Thyroid gland (tissue), 4 donors: ENCODE measurements at regions not wholly inside any gene's neighbourhood (a gene's known extent, or its start where the extent isn't known, plus 50 kb on each side); places are given as distances from the start of the nearest gene placed in this dataset.

Experiments used
- DNase-seq, 2 donors: peaks; one replicate each; pipeline ENCODE4 v3.0.0-alpha.2; 2019
- H3K27ac ChIP-seq, 3 donors: fragments of 200-600 bp; sonication (generic); 1 replicate in 2 of 3; 2 replicates in 1 of 3; pipeline ENCODE4 v1.5.1; 2016 to 2019; ENCODE audit warnings: mild to moderate bottlenecking in 1 of 3, moderate library complexity in 1 of 3
- H3K27me3 ChIP-seq: fragments of 200-600 bp; sonication (generic); one replicate; pipeline ENCODE4 v1.5.1; 2019
- H3K36me3 ChIP-seq, 2 donors: fragments of 200-600 bp; sonication (generic); one replicate each; pipeline ENCODE4 v1.5.1; 2016 to 2019
- H3K4me1 ChIP-seq, 2 donors: fragments of 200-600 bp; sonication (generic); one replicate each; pipeline ENCODE4 v1.5.1; 2017 to 2019
- H3K4me3 ChIP-seq, 3 donors: fragments of 200-600 bp; sonication (generic); replicated peaks in 1 of 3; 1 replicate in 2 of 3; 2 replicates in 1 of 3; pipeline ENCODE4 v1.5.1; 2016; ENCODE audit warnings: mild to moderate bottlenecking in 1 of 3
- H3K9me3 ChIP-seq: fragments of 200-600 bp; sonication (generic); one replicate; pipeline ENCODE4 v1.5.1; 2017
- POLR2A ChIP-seq, 2 donors: fragments of 450-650 bp; IDR thresholded peaks; one replicate each; pipeline ENCODE4 v1.6.1; 2017; ENCODE audit warnings: antibody characterized with exemption in 2 of 2, mild to moderate bottlenecking in 2 of 2, moderate library complexity in 1 of 2
- WGBS, 2 donors: methylation state at CpG; one replicate each; pipeline ENCODE4 v1.1.5; 2017; 5-methylcytosine and 5-hydroxymethylcytosine counted together
- intact Hi-C: fragments of 100-400 bp; cut with DNase I; formaldehyde crosslinking; loops from one replicate; pipeline ENCODE4 v1.15.1; 2023
- TF ChIP-seq, protein P1 (sequence below), 6 experiments: fragments of 200-600 bp in 3 of 6; fragments of 450-650 bp in 3 of 6; sonication (generic) in 3 of 6; IDR thresholded peaks; one replicate each; pipeline ENCODE4 v1.5.1; 2016 to 2019; ENCODE audit warnings: antibody characterized with exemption in 6 of 6, mild to moderate bottlenecking in 2 of 6, inconsistent platforms in 1 of 6, moderate library complexity in 1 of 6

DNA sequence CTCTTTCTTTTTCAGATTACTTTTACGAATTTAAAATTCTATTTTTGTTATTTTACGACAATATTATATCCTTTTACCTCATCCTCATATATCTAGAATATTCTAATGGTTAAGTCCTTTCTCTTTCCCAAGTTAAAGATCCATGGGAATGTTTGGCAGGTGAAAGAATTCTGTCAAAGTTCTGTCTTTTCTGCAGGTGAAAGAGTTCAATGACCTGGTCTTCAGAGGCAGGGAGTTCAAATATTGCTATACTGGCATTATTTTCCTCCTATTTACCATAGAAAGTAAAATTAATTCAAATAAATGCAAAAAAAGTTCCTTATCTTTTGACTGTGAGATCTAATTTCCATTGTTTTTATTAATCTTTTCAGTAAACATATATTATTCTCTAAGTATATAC lies 194.3 kb downstream of the ARL4A start:
- 94 to 97% methylated on average over 2 of the region's 2 CpGs for WGBS, 2 donors
- TF ChIP-seq POLR2A (IDR thresholded peaks at IDR 0.05), result no peak
- TF ChIP-seq, protein P1, sequence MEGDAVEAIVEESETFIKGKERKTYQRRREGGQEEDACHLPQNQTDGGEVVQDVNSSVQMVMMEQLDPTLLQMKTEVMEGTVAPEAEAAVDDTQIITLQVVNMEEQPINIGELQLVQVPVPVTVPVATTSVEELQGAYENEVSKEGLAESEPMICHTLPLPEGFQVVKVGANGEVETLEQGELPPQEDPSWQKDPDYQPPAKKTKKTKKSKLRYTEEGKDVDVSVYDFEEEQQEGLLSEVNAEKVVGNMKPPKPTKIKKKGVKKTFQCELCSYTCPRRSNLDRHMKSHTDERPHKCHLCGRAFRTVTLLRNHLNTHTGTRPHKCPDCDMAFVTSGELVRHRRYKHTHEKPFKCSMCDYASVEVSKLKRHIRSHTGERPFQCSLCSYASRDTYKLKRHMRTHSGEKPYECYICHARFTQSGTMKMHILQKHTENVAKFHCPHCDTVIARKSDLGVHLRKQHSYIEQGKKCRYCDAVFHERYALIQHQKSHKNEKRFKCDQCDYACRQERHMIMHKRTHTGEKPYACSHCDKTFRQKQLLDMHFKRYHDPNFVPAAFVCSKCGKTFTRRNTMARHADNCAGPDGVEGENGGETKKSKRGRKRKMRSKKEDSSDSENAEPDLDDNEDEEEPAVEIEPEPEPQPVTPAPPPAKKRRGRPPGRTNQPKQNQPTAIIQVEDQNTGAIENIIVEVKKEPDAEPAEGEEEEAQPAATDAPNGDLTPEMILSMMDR (IDR thresholded peaks at IDR 0.05), result no peak
- no peak for DNase-seq
- no peak overlapping the region for H3K4me3 ChIP-seq
- H3K27ac ChIP-seq, result no peak overlapping the region
- H3K9me3 ChIP-seq, result no peaks in the 10 kb centered on the region
- intact Hi-C loops, result no loop called here
- H3K4me1 ChIP-seq, result no peaks in the 10 kb centered on the region
- no peaks in the 10 kb centered on the region for H3K36me3 ChIP-seq
- H3K27me3 ChIP-seq, result no peaks in the 10 kb centered on the region

DNA sequence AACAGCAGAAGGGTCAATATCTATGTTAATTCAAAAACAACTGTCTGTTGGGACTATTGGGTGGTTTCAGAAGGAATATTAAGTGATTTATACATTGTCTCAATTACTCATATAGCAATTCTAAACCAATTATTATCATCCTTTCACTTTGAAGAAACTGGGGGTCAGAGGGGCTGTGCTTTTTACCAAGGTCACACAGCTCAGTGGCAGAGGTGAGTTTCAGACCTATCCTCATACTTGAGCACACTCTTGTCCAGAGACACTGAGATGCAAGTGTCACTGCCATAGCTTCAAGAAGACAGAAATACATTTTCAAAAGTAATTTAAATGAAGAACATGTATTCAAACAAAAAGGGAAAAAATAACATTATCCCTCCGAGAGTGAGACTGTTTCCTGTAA lies 195.3 kb downstream of the ARL4A start:
- no peaks in the 10 kb centered on the region for H3K27me3 ChIP-seq
- H3K27ac ChIP-seq, result no peak overlapping the region
- intact Hi-C loops, result no loop called here
- TF ChIP-seq, protein P1 (IDR thresholded peaks at IDR 0.05), result no peak
- TF ChIP-seq POLR2A (IDR thresholded peaks at IDR 0.05), result no peak
- H3K36me3 ChIP-seq, result no peaks in the 10 kb centered on the region
- no peak for DNase-seq
- H3K4me1 ChIP-seq, result no peaks in the 10 kb centered on the region
- H3K9me3 ChIP-seq, result no peaks in the 10 kb centered on the region
- H3K4me3 ChIP-seq, result no peak overlapping the region
- 66 to 75% methylated on average over 1 of the region's 1 CpG for WGBS, 2 donors

DNA sequence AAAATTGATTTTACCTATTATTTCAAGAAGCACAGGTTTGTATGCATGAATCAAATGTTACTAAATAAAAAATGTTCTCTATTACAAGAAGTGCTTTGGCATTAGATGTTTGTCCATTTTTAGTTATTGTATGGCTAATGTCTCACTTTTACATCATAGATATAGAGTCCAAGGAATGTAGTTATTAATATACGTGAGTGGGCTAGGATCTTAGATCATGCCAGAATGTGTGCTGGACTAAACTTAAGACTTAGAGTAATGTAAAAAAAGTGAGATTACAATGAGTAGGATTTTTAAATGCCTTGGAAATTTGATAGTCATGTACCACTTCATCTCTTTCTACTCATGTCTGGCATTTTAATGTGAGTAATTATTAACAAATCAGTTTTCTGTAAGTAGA lies 196.6 kb downstream of the ARL4A start:
- no peak for TF ChIP-seq POLR2A (IDR thresholded peaks at IDR 0.05)
- TF ChIP-seq, protein P1 (IDR thresholded peaks at IDR 0.05), result no peak

DNA sequence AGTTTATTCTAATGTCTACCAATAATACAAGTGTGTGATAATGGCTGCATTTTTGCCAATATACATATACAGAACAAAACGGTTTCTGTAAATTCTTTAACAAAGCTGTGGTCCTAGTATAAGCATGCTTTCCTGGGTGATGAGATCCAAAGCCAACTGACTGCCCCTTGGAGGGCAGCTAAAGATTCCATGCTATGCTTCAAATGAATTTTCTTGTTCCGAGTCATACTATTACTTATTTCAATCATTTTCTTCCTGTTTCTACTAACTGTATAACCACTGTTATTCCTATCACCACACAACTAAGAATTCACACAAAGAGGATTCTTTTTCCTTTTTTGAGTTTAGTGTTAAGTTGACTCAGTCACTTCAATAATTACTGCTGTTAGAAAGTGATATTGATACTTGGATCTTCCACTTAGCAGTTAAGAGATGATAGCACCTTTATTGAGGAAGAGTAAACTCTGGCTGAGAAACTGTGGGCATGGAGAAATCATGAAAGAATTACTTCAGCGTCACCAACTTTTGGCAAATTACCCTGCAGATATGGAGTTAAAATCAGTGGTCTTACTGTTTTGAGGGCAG lies 197.5 kb downstream of the ARL4A start:
- no peak for DNase-seq
- no peak overlapping the region for H3K27ac ChIP-seq
- H3K36me3 ChIP-seq, result no peaks in the 10 kb centered on the region
- intact Hi-C loops, result no loop called here
- no peaks in the 10 kb centered on the region for H3K9me3 ChIP-seq
- no peak overlapping the region for H3K4me3 ChIP-seq
- WGBS, 2 donors, result 73 to 87% methylated on average over 3 of the region's 3 CpGs
- TF ChIP-seq POLR2A (IDR thresholded peaks at IDR 0.05), result no peak
- TF ChIP-seq, protein P1 (IDR thresholded peaks at IDR 0.05), result no peak
- H3K4me1 ChIP-seq, result no peaks in the 10 kb centered on the region
- H3K27me3 ChIP-seq, result no peaks in the 10 kb centered on the region

More for the DNA sequence above, 196.6 kb downstream of the ARL4A start:
- 78% methylated on average over 1 of the region's 1 CpG for WGBS, 2 donors
- Histone ChIP-seq H3K27ac (no peak overlapping the region), H3K4me1 (no peaks in the 10 kb centered on the region), H3K9me3 (no peaks in the 10 kb centered on the region), H3K4me3 (no peak overlapping the region), H3K27me3 (no peaks in the 10 kb centered on the region), H3K36me3 (no peaks in the 10 kb centered on the region)
- DNase-seq, result no peak
- intact Hi-C loops, result no loop called here

DNA sequence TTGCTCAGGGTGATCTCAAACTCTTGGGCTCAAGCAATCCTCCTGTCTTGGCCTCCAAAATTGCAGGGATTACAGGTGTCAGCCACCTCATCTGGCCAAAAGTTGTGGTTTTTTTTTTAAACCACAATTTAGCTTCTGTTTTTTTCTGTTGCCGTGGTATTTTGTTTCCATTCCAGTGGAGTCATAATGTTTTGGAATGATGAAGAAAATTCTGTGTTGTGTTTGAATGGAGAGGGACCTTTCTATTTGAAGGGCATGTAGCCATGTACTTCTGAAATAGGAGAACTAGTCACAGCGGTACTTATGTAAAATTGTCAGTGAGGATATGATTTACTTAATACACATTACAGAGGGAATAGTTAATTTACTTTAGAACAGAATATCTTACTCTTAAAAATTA lies 201.3 kb downstream of the ARL4A start:
- Histone ChIP-seq H3K9me3 (no peaks in the 10 kb centered on the region), H3K4me1 (no peaks in the 10 kb centered on the region), H3K4me3 (no peak overlapping the region), H3K27me3 (no peaks in the 10 kb centered on the region), H3K36me3 (no peaks in the 10 kb centered on the region), H3K27ac (no peak overlapping the region)
- intact Hi-C loops, result no loop called here
- no peak for DNase-seq
- WGBS, 2 donors, result 72 to 82% methylated on average over 2 of the region's 2 CpGs
- TF ChIP-seq, protein P1 (IDR thresholded peaks at IDR 0.05), result no peak
- TF ChIP-seq POLR2A (IDR thresholded peaks at IDR 0.05), result no peak
